ENCODE measurements at regions not wholly inside any gene's neighbourhood (a gene's known extent, or its start where the extent isn't known, plus 50 kb on each side); places are given as distances from the start of the nearest gene placed in this dataset.

DNA sequence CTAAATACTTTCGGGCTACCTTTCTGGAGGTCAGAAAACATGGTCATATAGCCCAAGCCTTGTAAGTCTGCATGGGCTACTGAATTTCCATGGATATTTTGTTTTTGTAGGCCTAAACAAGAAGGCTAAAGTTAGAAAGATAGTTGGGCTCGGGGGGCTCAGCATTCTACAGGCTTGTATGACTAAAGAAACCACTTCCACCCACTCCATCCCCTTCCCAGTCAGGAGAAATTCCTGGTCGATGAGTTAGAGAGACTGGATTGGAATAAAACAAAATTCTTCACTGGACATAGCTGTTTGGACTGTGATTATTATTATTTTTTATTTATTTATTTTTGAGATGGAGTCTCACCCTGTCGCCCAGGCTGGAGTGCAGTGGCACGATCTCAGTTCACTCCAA, 539.4 kb upstream of the TNP1 start:
- DNase-seq: no peak

DNA sequence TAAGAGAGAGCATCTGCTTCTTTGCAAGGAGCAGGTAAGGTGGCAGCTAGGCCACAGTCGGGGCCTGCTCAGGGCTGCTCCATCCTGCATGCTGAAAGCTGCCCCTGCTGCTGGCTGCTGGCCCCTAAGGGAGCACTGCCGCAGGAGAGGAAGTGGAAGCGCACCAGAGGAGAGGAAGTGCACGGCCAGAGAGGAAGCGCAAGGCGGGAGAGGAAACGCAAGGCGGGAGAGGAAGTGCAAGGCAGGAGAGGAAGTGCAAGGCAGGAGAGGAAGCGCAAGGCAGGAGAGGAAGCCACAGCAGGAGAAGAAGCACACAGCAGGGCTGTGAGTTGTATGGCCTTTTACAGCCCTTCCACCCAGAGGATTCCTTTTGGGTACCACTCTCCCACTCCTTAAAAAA, 539.0 kb upstream of the TNP1 start:
- DNase-seq: no peak

- no peak for DNase-seq
These were observed 538.2 kb upstream of the TNP1 start for GRCh38 chr2:217398101-217398500.

GRCh38 chr2:217396586-217396985, 536.7 kb upstream of the TNP1 start:
- no peak for DNase-seq

DNA sequence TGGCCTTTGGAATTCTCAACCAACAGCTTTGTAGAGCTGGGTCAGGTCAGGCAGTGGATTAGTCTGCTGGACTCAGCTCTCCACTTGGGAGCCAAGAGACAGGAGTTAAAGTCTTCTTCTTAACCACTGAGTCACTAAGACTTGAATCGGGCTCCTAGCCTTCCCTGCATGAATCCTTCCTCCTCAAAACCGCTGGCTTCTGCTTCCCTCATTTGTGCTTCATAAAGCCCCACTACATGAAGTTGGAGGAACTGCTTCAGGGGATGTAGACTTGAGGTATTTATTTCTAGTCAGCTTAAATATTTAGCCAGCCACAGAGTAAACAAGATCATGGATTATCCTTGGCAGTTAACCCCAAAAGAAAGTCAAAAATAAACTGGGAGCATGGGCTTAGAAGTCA, 536.3 kb upstream of the TNP1 start:
- DNase-seq: no peak

GRCh38 chr2:217394510-217395351, 534.9 kb upstream of the TNP1 start:
- DNase-seq: no peak

- no peak for DNase-seq
These were observed 533.7 kb upstream of the TNP1 start for GRCh38 chr2:217393585-217394032.

DNA sequence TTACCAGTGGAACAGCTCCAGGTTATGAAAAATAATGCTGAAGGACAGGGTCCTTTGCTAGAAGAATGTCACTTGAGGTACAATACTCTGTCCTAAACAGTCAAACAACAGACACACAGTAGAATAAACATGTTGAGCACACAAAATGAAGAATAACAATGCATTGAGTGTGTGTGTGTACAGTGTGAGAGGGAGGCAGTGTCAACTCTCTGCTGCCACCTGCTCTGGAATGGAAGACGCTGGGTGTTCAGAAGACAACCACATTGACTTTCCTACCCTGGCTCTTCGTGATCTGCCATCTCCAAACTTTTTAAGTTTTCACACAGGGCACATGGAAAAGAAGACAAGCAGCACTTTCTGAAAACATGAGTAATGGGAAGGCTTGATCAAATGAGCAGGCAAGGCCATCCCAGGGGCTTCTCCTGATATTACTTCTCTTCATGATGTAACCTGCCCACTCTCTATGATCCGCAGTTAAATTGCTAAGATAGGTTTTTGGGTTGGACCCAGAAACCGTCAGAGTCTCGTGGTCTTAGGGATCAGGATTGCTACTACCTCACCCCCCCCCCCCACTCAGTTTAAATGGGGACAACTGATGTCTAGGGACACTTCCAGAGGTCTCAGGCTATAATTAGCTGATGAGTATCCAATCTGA, 533.2 kb upstream of the TNP1 start:
- DNase-seq: peak; percentile 36

GRCh38 chr2:217387776-217388387, 528.0 kb upstream of the TNP1 start:
- no peak for DNase-seq

- no peak for DNase-seq
These were observed 526.2 kb upstream of the TNP1 start for GRCh38 chr2:217386041-217386440.

DNA sequence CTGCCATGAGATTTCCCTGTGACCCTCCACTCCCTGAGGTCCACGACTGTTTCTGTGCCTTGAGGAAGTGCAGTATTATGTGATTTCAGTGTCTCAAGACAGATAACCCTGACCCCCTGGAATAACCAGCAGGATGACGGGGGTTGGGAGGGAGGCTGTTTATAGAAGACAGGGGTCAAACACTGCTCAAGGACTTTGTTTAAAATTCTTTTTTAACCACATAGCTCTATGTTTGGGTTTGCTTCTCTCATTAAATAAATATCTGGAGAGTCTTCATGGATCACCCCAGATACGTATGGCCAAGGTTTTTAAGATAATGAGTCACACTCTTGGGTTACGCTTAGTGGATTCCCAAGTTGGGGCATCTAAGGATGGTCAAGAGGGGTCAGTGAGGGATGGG, 523.8 kb upstream of the TNP1 start:
- DNase-seq: no peak

- no peak for DNase-seq
These were observed 522.9 kb upstream of the TNP1 start for GRCh38 chr2:217382794-217383193.

DNA sequence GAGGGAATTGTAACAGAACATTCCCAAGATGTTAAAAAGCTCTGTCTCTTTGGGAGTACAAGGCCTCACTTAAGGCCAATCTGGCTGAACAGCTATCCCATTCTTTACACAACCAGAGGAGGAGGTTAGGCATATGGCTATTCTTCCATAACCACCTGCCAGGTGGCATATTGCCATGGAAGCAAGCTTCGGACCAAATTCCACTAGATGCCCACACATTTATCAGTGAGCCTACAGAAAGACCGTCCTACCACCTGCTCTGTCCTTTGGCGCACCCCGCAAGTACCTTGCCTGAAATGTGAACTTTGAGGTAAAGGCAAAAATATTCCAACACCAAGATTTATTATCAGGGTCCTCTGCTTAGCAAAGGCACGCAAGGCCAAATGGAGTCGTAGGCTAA, 519.9 kb upstream of the TNP1 start:
- no peak for DNase-seq

DNA sequence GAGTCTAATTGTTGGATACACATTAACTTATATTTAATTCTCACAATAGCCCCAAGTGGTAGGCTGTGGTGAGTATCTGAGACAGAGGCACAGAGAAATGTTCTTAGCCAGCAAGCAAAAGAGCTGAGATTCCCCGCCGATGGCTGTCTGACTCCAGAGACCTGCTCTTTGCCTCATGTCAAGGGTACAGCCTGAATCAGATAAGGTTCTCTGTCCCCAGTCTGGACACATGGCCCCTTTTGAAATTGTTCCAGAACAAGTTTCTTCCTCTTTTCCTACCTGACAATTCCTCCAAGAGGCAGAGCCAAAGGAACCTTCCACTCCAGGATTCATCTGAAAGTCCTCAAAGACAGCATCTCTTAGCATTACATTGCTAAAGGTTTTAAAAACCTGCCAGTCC, 512.9 kb upstream of the TNP1 start:
- no peak for DNase-seq

- DNase-seq: no peak
These were observed 511.9 kb upstream of the TNP1 start for GRCh38 chr2:217371781-217372213.

DNA sequence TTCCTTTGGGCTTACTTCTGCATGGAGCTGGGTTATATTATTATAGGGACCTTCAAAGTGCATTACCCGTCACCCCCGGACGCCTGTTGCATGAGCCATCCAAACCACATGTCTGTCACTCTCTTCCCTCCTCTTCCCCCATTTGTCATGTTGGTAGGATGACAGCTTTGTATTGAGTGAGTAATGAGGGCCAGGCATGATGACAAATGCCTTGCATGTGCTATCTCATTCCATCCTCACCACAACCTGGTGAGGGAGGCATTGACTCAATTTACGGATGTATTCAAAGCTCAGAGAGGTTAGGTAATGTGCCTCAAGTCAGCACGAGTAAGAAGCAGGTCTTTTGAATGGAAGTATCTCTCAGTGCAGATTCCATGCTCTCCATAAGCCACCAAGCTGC, 510.5 kb upstream of the TNP1 start:
- DNase-seq: no peak

GRCh38 chr2:217367464-217367863, 507.6 kb upstream of the TNP1 start:
- no peak for DNase-seq

- no peak for DNase-seq
These were observed 507.1 kb upstream of the TNP1 start for GRCh38 chr2:217366966-217367365.

GRCh38 chr2:217366266-217366895, 506.5 kb upstream of the TNP1 start:
- DNase-seq: no peak

GRCh38 chr2:217365656-217366055, 505.8 kb upstream of the TNP1 start:
- DNase-seq: no peak

DNA sequence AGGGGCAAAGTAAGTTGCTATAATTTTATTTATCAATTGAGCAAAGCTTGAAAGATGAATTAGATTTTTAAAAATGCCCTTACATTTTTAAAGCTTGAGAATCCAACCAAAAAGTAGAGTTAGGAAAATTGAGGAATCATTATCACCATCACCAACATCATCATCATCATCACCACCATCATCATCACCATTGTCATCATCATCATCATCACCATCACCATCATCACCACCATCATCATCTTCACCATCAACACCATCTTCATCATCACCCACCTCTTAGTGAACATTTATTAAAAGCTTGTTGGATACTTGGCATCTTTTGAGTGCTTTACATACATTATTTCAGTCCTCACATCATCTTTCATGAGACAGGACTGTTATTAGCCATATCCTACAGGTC, 504.4 kb upstream of the TNP1 start:
- DNase-seq: no peak

- DNase-seq: no peak
These were observed 503.6 kb upstream of the TNP1 start for GRCh38 chr2:217363470-217363869.

DNA sequence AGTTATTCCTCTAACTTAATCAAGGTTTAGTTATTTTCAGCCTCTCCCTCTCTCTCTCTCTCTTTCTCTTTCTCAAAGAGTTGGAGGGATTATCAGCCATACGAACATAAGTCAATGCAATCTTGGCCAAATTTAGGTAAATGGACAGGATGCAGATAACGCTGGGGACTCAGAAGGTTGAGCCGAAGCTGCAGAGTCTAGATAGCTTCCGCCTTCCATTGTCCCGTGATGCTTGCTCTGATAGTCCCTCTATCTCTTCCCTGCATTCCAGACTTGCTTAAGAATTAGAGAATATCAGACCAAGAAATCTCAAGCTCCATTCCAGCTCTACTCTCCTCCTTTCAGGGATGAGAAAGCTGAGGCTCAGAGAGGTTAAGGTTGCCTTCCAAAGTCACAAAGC, 502.8 kb upstream of the TNP1 start:
- no peak for DNase-seq

DNA sequence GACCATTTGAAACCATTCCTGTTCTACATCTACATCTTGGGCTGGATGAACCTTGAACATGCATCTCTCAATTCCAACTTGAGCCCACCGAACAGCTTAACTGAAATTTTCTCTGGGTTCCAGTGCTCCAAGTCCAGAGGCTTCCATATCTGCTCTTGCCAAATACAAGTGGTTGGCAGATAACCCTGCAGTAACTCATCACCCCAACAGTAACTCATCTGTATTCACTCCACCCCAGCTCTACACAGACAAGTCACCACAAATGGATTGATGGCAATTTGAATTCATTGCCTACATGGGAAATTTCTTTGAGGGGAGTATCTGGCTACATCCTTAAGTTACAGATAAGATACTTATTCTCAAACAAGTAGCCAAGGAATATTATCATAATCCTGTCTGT, 502.4 kb upstream of the TNP1 start:
- no peak for DNase-seq

All from NCI-H774 (cell line).